GM23248 (cell line): ENCODE measurements at regions not wholly inside any gene's neighbourhood (a gene's known extent, or its start where the extent isn't known, plus 50 kb on each side); places are given as distances from the start of the nearest gene placed in this dataset.

Source experiments
- DNase-seq: peaks from one replicate; pipeline ENCODE4 v3.0.0-alpha.2; 2015
- H2AFZ ChIP-seq: fragments of 200-600 bp; sonication (generic); 2 replicates; pipeline ENCODE4 v1.6.1; 2016; ENCODE audit warnings: antibody characterized with exemption
- H3F3A ChIP-seq: fragments of 200-600 bp; sonication (generic); 2 replicates; pipeline ENCODE4 v1.6.1; 2016; ENCODE audit warnings: mild to moderate bottlenecking, antibody characterized with exemption, mixed run types; ENCODE audit not compliant: insufficient read depth
- H3K27ac ChIP-seq: fragments of 200-600 bp; sonication (generic); 2 replicates; pipeline ENCODE4 v1.5.1; 2016; ENCODE audit warnings: mild to moderate bottlenecking
- H3K27me3 ChIP-seq: fragments of 200-600 bp; sonication (generic); replicated peaks from 2 replicates; pipeline ENCODE4 v1.6.1; 2016; ENCODE audit warnings: mild to moderate bottlenecking; ENCODE audit not compliant: insufficient read depth
- H3K36me3 ChIP-seq: fragments of 200-600 bp; sonication (generic); 2 replicates; pipeline ENCODE4 v1.6.1; 2016; ENCODE audit warnings: low read depth, mild to moderate bottlenecking
- H3K4me1 ChIP-seq: fragments of 200-600 bp; sonication (generic); 2 replicates; pipeline ENCODE4 v1.6.1; 2016; ENCODE audit warnings: mild to moderate bottlenecking; ENCODE audit not compliant: insufficient read depth
- H3K4me2 ChIP-seq: fragments of 200-600 bp; sonication (generic); one replicate; pipeline ENCODE4 v1.6.1; 2016; ENCODE audit warnings: mild to moderate bottlenecking; ENCODE audit not compliant: unreplicated experiment
- H3K4me3 ChIP-seq: fragments of 200-600 bp; sonication (generic); 2 replicates; pipeline ENCODE4 v1.5.1; 2016; ENCODE audit warnings: mild to moderate bottlenecking
- H3K79me2 ChIP-seq: fragments of 200-600 bp; sonication (generic); 2 replicates; pipeline ENCODE4 v1.6.1; 2016; ENCODE audit warnings: mild to moderate bottlenecking; ENCODE audit not compliant: insufficient read depth
- H3K9ac ChIP-seq: fragments of 200-600 bp; sonication (generic); 2 replicates; pipeline ENCODE4 v1.6.1; 2016; ENCODE audit warnings: mild to moderate bottlenecking
- H3K9me2 ChIP-seq: fragments of 200-600 bp; sonication (generic); 2 replicates; pipeline ENCODE4 v1.6.1; 2016; ENCODE audit warnings: mixed run types, mild to moderate bottlenecking, moderate library complexity; ENCODE audit not compliant: insufficient read depth
- H3K9me3 ChIP-seq: fragments of 200-600 bp; sonication (generic); one replicate; pipeline ENCODE4 v1.6.1; 2017; ENCODE audit warnings: low read depth
- H4K20me1 ChIP-seq: fragments of 200-600 bp; sonication (generic); 2 replicates; pipeline ENCODE4 v1.6.0; 2016; ENCODE audit not compliant: insufficient read depth
- EZH2 ChIP-seq: fragments of 200-600 bp; sonication (generic); IDR thresholded peaks from 2 replicates; pipeline ENCODE4 v1.6.1; 2018; ENCODE audit warnings: antibody characterized with exemption, mild to moderate bottlenecking; ENCODE audit not compliant: insufficient read depth, poor library complexity, severe bottlenecking
- EZH2phosphoT487 ChIP-seq: fragments of 200-600 bp; sonication (generic); IDR thresholded peaks from 2 replicates; pipeline ENCODE4 v1.6.1; 2018; ENCODE audit warnings: antibody characterized with exemption, moderate library complexity, mild to moderate bottlenecking, low read depth; ENCODE audit not compliant: insufficient read depth
- WGBS, 2 experiments: methylation state at CpG; one replicate each; pipeline ENCODE4 v1.1.6; 2015 to 2017; ENCODE audit warnings: low lambda C conversion rate in 2 of 2, low coverage in 1 of 2; ENCODE audit errors: missing lambda C conversion rate in 2 of 2; 5-methylcytosine and 5-hydroxymethylcytosine counted together
- in situ Hi-C: fragments of 300-500 bp; cut with MboI; formaldehyde crosslinking; loops from 2 replicates; pipeline ENCODE4 v1.15.0; 2020

GRCh38 chr1:22325531-22326371 lies 125.9 kb upstream of the ZBTB40 start:
- in situ Hi-C loops: no loop called here
- Histone ChIP-seq H3K9ac (no peak overlapping the region), H4K20me1 (no peaks in the 10 kb centered on the region), H3K79me2 (no peaks in the 10 kb centered on the region), H3K9me2 (no peaks in the 10 kb centered on the region), H3K4me2 (no peak overlapping the region), H3K27me3 (peaks cover 20% of the 10 kb centered on the region), H2AFZ (no peak overlapping the region), H3K27ac (no peak overlapping the region), H3K9me3 (no peaks in the 10 kb centered on the region), H3K4me1 (no peaks in the 10 kb centered on the region), H3K36me3 (no peaks in the 10 kb centered on the region), H3K4me3 (no peak overlapping the region), H3F3A (no peaks in the 10 kb centered on the region)
- TF ChIP-seq EZH2phosphoT487 (no peak), EZH2 (no peak)
- WGBS, 2 experiments: 70 to 71% methylated on average over 10 of the region's 10 CpGs
- no peak for DNase-seq

GRCh38 chr1:22326372-22326915 lies 125.2 kb upstream of the ZBTB40 start:
- H2AFZ ChIP-seq: no peak overlapping the region
- no peak overlapping the region for H3K27ac ChIP-seq
- no peak for DNase-seq
- H4K20me1 ChIP-seq: no peaks in the 10 kb centered on the region
- H3F3A ChIP-seq: no peaks in the 10 kb centered on the region
- H3K36me3 ChIP-seq: no peaks in the 10 kb centered on the region
- peaks cover 14% of the 10 kb centered on the region; the same call in 1 of the 2 replicates for H3K27me3 ChIP-seq
- H3K9me2 ChIP-seq: no peaks in the 10 kb centered on the region
- H3K4me1 ChIP-seq: no peaks in the 10 kb centered on the region
- no peak for TF ChIP-seq EZH2
- TF ChIP-seq EZH2phosphoT487: no peak
- H3K79me2 ChIP-seq: no peaks in the 10 kb centered on the region
- no peak overlapping the region for H3K4me3 ChIP-seq
- H3K9me3 ChIP-seq: no peaks in the 10 kb centered on the region
- in situ Hi-C loops: no loop called here
- no peak overlapping the region for H3K4me2 ChIP-seq
- no peak overlapping the region for H3K9ac ChIP-seq
- 86 to 87% methylated on average over 8 of the region's 8 CpGs for WGBS, 2 experiments

GRCh38 chr1:22326931-22327330 lies 124.7 kb upstream of the ZBTB40 start:
- Histone ChIP-seq H3K4me1 (no peaks in the 10 kb centered on the region), H2AFZ (no peak overlapping the region), H3K79me2 (no peaks in the 10 kb centered on the region), H4K20me1 (no peaks in the 10 kb centered on the region), H3K36me3 (no peaks in the 10 kb centered on the region), H3K9me2 (no peaks in the 10 kb centered on the region), H3K9ac (no peak overlapping the region), H3K4me2 (no peak overlapping the region), H3K27me3 (peaks cover 14% of the 10 kb centered on the region; the same call in 1 of the 2 replicates), H3K4me3 (no peak overlapping the region), H3F3A (no peaks in the 10 kb centered on the region), H3K27ac (no peak overlapping the region), H3K9me3 (no peaks in the 10 kb centered on the region)
- in situ Hi-C loops: no loop called here
- no peak for DNase-seq
- WGBS, 2 experiments: 60 to 65% methylated on average over 6 of the region's 6 CpGs
- TF ChIP-seq EZH2phosphoT487 (no peak), EZH2 (no peak)

- Histone ChIP-seq H3K27me3 (peaks cover 14% of the 10 kb centered on the region; the same call in 1 of the 2 replicates), H4K20me1 (no peaks in the 10 kb centered on the region), H3K4me1 (no peaks in the 10 kb centered on the region), H3K9ac (no peak overlapping the region), H3K9me2 (no peaks in the 10 kb centered on the region), H3K9me3 (no peaks in the 10 kb centered on the region), H3K27ac (no peak overlapping the region), H3K36me3 (no peaks in the 10 kb centered on the region), H3K4me2 (no peak overlapping the region), H3F3A (no peaks in the 10 kb centered on the region), H3K79me2 (no peaks in the 10 kb centered on the region), H2AFZ (no peak overlapping the region), H3K4me3 (no peak overlapping the region)
- in situ Hi-C loops: no loop called here
- DNase-seq: no peak
- WGBS, 2 experiments: 81 to 83% methylated on average over 8 of the region's 8 CpGs
- TF ChIP-seq EZH2phosphoT487: no peak
- no peak for TF ChIP-seq EZH2
Measured at GRCh38 chr1:22327411-22327810, 124.2 kb upstream of the ZBTB40 start.
